Endothelial cell of umbilical vein (primary cell): ENCODE measurements at regions not wholly inside any gene's neighbourhood (a gene's known extent, or its start where the extent isn't known, plus 50 kb on each side); places are given as distances from the start of the nearest gene placed in this dataset.

Experiments used
- BruUV-seq: library from RNA; stranded (reverse); fragments of 400-500 nt; replicated peaks from 2 replicates; lab custom pipeline; 2021; lab: Mats Ljungman, UMichigan
- CTCF ChIA-PET: fragments of 300-600, 350-600 bp; sonication (Branson Sonifier 250); formaldehyde crosslinking; loops from one replicate; lab custom pipeline; 2021; ENCODE audit warnings: antibody characterized with exemption, inconsistent platforms; lab: Charles Lee
- POLR2A ChIA-PET: fragments of 300-600, 350-600 bp; sonication (Branson Sonifier 250); formaldehyde crosslinking; loops from one replicate; lab custom pipeline; 2021; ENCODE audit warnings: antibody characterized with exemption, inconsistent platforms; lab: Charles Lee
- DNase-seq: peaks from one replicate; pipeline ENCODE4 v3.0.0-alpha.2; 2011; ENCODE audit warnings: low read depth, low spot score
- FAIRE-seq: peaks from 2 replicates; lab custom pipeline; 2011; peaks lifted over from hg19 to GRCh38; lab: Jason Lieb, UNC
- H2AFZ ChIP-seq: 2 replicates; pipeline ENCODE4 v1.6.0; 2012; ENCODE audit warnings: low read depth, low read length, control low read depth, inconsistent platforms
- H3K27ac ChIP-seq: 2 replicates; pipeline ENCODE4 v1.5.1; 2011; ENCODE audit warnings: low read depth, mild to moderate bottlenecking, control low read depth, low read length, moderate library complexity; ENCODE audit not compliant: insufficient read depth
- H3K27me3 ChIP-seq, 2 experiments: 2 replicates each; pipeline versions ENCODE4 v1.6.0 to v1.6.1; 2011; ENCODE audit warnings: low read length in 2 of 2, mixed read lengths in 1 of 2; ENCODE audit not compliant: control insufficient read depth in 2 of 2, insufficient read depth in 2 of 2
- H3K36me3 ChIP-seq, 2 experiments: 2 replicates in 1 of 2; 3 replicates in 1 of 2; pipeline ENCODE4 v1.5.1; 2011; ENCODE audit warnings: low read length in 2 of 2, mild to moderate bottlenecking in 1 of 2, moderate library complexity in 1 of 2; ENCODE audit not compliant: control insufficient read depth in 2 of 2, insufficient read depth in 2 of 2; ENCODE audit errors: extremely low read depth in 1 of 2
- H3K4me1 ChIP-seq: 3 replicates; pipeline ENCODE4 v1.5.1; 2011; ENCODE audit warnings: mild to moderate bottlenecking, low read length; ENCODE audit not compliant: control insufficient read depth, insufficient read depth; ENCODE audit errors: extremely low read depth
- H3K4me2 ChIP-seq: 2 replicates; pipeline ENCODE4 v1.6.1; 2011; ENCODE audit warnings: low read length, control low read depth, mixed read lengths; ENCODE audit not compliant: insufficient read depth
- H3K4me3 ChIP-seq, 3 experiments: fragments of 200-600 bp in 1 of 3; sonication (generic), shearing (Covaris generic) in 1 of 3; replicated peaks in 1 of 3; 2 replicates each; pipeline ENCODE4 v1.5.1; 2011 to 2016; ENCODE audit warnings: control low read depth in 3 of 3, low read length in 3 of 3, mild to moderate bottlenecking in 2 of 3, inconsistent platforms in 1 of 3, low read depth in 1 of 3, moderate library complexity in 1 of 3; ENCODE audit not compliant: insufficient read depth in 1 of 3
- H3K79me2 ChIP-seq: 2 replicates; pipeline ENCODE4 v1.6.0; 2012; ENCODE audit warnings: low read length, inconsistent platforms; ENCODE audit not compliant: control insufficient read depth, insufficient read depth
- H3K9ac ChIP-seq: replicated peaks from 2 replicates; pipeline ENCODE3; 2011; ENCODE audit warnings: low read length, control low read depth; ENCODE audit not compliant: insufficient read depth; ENCODE audit errors: extremely low read depth
- H3K9me1 ChIP-seq: replicated peaks from 3 replicates; pipeline ENCODE4 v1.6.0; 2011; ENCODE audit warnings: mild to moderate bottlenecking, low read length; ENCODE audit not compliant: control insufficient read depth, insufficient read depth; ENCODE audit errors: extremely low read depth
- H3K9me3 ChIP-seq: replicated peaks from 2 replicates; pipeline ENCODE4 v1.5.1; 2012; ENCODE audit warnings: low read length, inconsistent platforms; ENCODE audit not compliant: control insufficient read depth, insufficient read depth
- H4K20me1 ChIP-seq: replicated peaks from 2 replicates; pipeline ENCODE3; 2011; ENCODE audit warnings: mild to moderate bottlenecking, low read length; ENCODE audit not compliant: control insufficient read depth, insufficient read depth; ENCODE audit errors: extremely low read depth
- EZH2 ChIP-seq: IDR thresholded peaks from 2 replicates; pipeline ENCODE4 v1.6.1; 2012; ENCODE audit warnings: borderline replicate concordance, low read depth, mild to moderate bottlenecking, moderate library complexity, low read length, inconsistent platforms; ENCODE audit not compliant: severe bottlenecking
- FOS ChIP-seq: IDR thresholded peaks from 2 replicates; pipeline ENCODE4 v1.6.1; 2011; ENCODE audit warnings: mild to moderate bottlenecking, low read length, moderate library complexity, borderline replicate concordance; ENCODE audit not compliant: insufficient read depth
- GATA2 ChIP-seq: IDR thresholded peaks from 2 replicates; pipeline ENCODE4 v1.7.0; 2011; ENCODE audit warnings: low read depth, mild to moderate bottlenecking, moderate library complexity, mixed read lengths, low read length; ENCODE audit not compliant: insufficient read length, insufficient read depth
- JUN ChIP-seq: IDR thresholded peaks from 2 replicates; pipeline ENCODE4 v1.6.1; 2011; ENCODE audit warnings: borderline replicate concordance, low read depth; ENCODE audit not compliant: insufficient read length, insufficient read depth
- MAX ChIP-seq: IDR thresholded peaks from 2 replicates; pipeline ENCODE4 v1.6.1; 2011; ENCODE audit not compliant: insufficient read depth, insufficient read length
- MYC ChIP-seq: IDR thresholded peaks from one replicate; pipeline ENCODE4 v1.6.1; 2011; ENCODE audit warnings: mild to moderate bottlenecking, low read depth, low read length
- POLR2A ChIP-seq: IDR thresholded peaks from 2 replicates; pipeline ENCODE4 v1.6.1; 2012; ENCODE audit warnings: low read depth, mild to moderate bottlenecking, control low read depth, low read length
- POLR2AphosphoS5 ChIP-seq: IDR thresholded peaks from 2 replicates; pipeline ENCODE4 v1.6.1; 2012; ENCODE audit warnings: low read depth, mild to moderate bottlenecking, control low read depth, low read length, moderate library complexity; ENCODE audit not compliant: insufficient read depth
- dilution Hi-C: fragments of 300-500 bp; cut with MboI; formaldehyde crosslinking; loops from one replicate; pipeline ENCODE4 v1.15.0; 2019; ENCODE audit warnings: low sequenced_read_pairs; ENCODE audit not compliant: extremely low pct_ligation_motif_present
- intact Hi-C: fragments of 100-400 bp; cut with micrococcal nuclease; formaldehyde crosslinking; loops from one replicate; pipeline ENCODE4 v1.10.0; 2022
- TF ChIP-seq, protein P1 (sequence below), 2 donors: IDR thresholded peaks; 1 replicate in 1 of 2; 2 replicates in 1 of 2; pipeline ENCODE4 v1.5.1; 2011; ENCODE audit warnings: low read length in 2 of 2, mild to moderate bottlenecking in 2 of 2, moderate library complexity in 2 of 2, control low read depth in 1 of 2, inconsistent platforms in 1 of 2, low read depth in 1 of 2; ENCODE audit not compliant: insufficient read depth in 1 of 2; ENCODE audit errors: extremely low read depth in 1 of 2

- ChIA-PET POLR2A (no interaction called here), CTCF (no interaction called here)
- TF ChIP-seq MAX (no peak), POLR2A (no peak), EZH2 (no peak), FOS (no peak), POLR2AphosphoS5 (no peak), MYC (no peak), JUN (no peak), GATA2 (no peak)
- TF ChIP-seq, protein P1, sequence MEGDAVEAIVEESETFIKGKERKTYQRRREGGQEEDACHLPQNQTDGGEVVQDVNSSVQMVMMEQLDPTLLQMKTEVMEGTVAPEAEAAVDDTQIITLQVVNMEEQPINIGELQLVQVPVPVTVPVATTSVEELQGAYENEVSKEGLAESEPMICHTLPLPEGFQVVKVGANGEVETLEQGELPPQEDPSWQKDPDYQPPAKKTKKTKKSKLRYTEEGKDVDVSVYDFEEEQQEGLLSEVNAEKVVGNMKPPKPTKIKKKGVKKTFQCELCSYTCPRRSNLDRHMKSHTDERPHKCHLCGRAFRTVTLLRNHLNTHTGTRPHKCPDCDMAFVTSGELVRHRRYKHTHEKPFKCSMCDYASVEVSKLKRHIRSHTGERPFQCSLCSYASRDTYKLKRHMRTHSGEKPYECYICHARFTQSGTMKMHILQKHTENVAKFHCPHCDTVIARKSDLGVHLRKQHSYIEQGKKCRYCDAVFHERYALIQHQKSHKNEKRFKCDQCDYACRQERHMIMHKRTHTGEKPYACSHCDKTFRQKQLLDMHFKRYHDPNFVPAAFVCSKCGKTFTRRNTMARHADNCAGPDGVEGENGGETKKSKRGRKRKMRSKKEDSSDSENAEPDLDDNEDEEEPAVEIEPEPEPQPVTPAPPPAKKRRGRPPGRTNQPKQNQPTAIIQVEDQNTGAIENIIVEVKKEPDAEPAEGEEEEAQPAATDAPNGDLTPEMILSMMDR (IDR thresholded peaks at IDR 0.05; ENCODE audit: extremely low read depth in 1 of 2, insufficient read depth in 1 of 2, low read depth in 1 of 2, low read length in 2 of 2) = no peak
- Histone ChIP-seq H3K79me2 (no peaks in the 10 kb centered on the region), H2AFZ (no peak overlapping the region), H3K36me3 (no peaks in the 10 kb centered on the region), H3K27ac (no peak overlapping the region), H3K9ac (no peak overlapping the region), H3K9me1 (no peaks in the 10 kb centered on the region), H3K27me3 (no peaks in the 10 kb centered on the region), H3K9me3 (no peaks in the 10 kb centered on the region), H4K20me1 (no peaks in the 10 kb centered on the region), H3K4me3 (no peak overlapping the region), H3K4me1 (no peaks in the 10 kb centered on the region), H3K4me2 (no peak overlapping the region)
- DNase-seq = no peak
- dilution Hi-C loops (no loop called here), intact Hi-C loops (loop anchor here (5.0 to 10.0 kb wide), 2 partner anchors 86 to 467 kb away; no protein-coding TSS in a partner anchor)
- no TSS peak for BruUV-seq
- no peak for FAIRE-seq
Observed at GRCh38 chr6:80607811-80608391, 501.4 kb downstream of the BCKDHB start.
